Large intestine (tissue), 3 donors: ENCODE measurements at regions not wholly inside any gene's neighbourhood (a gene's known extent, or its start where the extent isn't known, plus 50 kb on each side); places are given as distances from the start of the nearest gene placed in this dataset.

Experiments used
- DNase-seq, 2 donors: peaks; one replicate each; pipeline versions ENCODE4 v3.0.0 to v3.0.0-alpha.2; 2013
- H3K27ac ChIP-seq: one replicate; pipeline ENCODE4 v1.5.1; 2013; ENCODE audit warnings: low read length
- H3K27me3 ChIP-seq: 2 replicates; pipeline ENCODE4 v1.6.1; 2013; ENCODE audit warnings: low read length; ENCODE audit not compliant: control insufficient read depth, insufficient read depth
- H3K36me3 ChIP-seq: 2 replicates; pipeline ENCODE4 v1.6.1; 2013; ENCODE audit warnings: low read length; ENCODE audit not compliant: control insufficient read depth, insufficient read depth
- H3K4me1 ChIP-seq: one replicate; pipeline ENCODE4 v1.6.1; 2013; ENCODE audit warnings: low read length; ENCODE audit not compliant: control insufficient read depth, insufficient read depth
- H3K4me3 ChIP-seq: one replicate; pipeline ENCODE4 v1.5.1; 2013; ENCODE audit warnings: low read length
- H3K9me3 ChIP-seq: one replicate; pipeline ENCODE4 v1.6.1; 2013; ENCODE audit warnings: mild to moderate bottlenecking, low read depth, low read length, moderate library complexity; ENCODE audit not compliant: control insufficient read depth
- WGBS: methylation state at CpG from one replicate; pipeline ENCODE4 v1.1.5; 2013; ENCODE audit warnings: low lambda C conversion rate; ENCODE audit not compliant: insufficient coverage; 5-methylcytosine and 5-hydroxymethylcytosine counted together

- Histone ChIP-seq H3K9me3 (no peaks in the 10 kb centered on the region), H3K4me1 (no peaks in the 10 kb centered on the region), H3K4me3 (no peak overlapping the region), H3K36me3 (no peaks in the 10 kb centered on the region), H3K27ac (no peak overlapping the region), H3K27me3 (no peaks in the 10 kb centered on the region)
- WGBS = no CpG with 5 or more reads among the region's 10 CpGs
- no peak for DNase-seq
These were observed 130.9 kb upstream of the TMEM108 start for GRCh38 chr3:132907293-132907692.

DNA sequence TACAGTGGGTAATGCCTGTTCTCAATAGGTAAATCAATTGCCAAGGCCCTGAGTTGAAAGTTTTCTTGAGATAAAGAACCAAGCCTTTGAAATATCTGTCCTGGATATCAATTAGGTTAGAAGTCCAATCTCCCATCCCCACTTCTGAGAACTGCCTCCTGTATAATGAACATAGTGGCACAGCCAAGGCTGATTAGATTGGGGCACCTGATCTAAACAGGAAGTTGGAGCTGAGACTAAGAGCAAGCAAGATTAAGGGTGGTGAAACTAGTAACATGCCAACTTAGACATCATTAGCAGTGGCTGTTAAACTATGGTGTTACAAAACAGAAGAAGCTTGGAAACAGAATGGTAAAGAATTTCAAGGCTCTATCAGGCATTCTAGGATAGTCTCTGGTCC, 137.7 kb upstream of the TMEM108 start:
- Histone ChIP-seq H3K27ac (no peak overlapping the region), H3K36me3 (no peaks in the 10 kb centered on the region), H3K27me3 (no peaks in the 10 kb centered on the region), H3K4me1 (no peaks in the 10 kb centered on the region), H3K9me3 (no peaks in the 10 kb centered on the region), H3K4me3 (no peak overlapping the region)
- DNase-seq = no peak

- Histone ChIP-seq H3K9me3 (no peaks in the 10 kb centered on the region), H3K27me3 (no peaks in the 10 kb centered on the region), H3K4me1 (no peaks in the 10 kb centered on the region), H3K27ac (no peak overlapping the region), H3K4me3 (no peak overlapping the region), H3K36me3 (no peaks in the 10 kb centered on the region)
- WGBS = no CpG with 5 or more reads among the region's 5 CpGs
- DNase-seq = no peak
These were observed 140.1 kb upstream of the TMEM108 start for GRCh38 chr3:132898141-132898540.

DNA sequence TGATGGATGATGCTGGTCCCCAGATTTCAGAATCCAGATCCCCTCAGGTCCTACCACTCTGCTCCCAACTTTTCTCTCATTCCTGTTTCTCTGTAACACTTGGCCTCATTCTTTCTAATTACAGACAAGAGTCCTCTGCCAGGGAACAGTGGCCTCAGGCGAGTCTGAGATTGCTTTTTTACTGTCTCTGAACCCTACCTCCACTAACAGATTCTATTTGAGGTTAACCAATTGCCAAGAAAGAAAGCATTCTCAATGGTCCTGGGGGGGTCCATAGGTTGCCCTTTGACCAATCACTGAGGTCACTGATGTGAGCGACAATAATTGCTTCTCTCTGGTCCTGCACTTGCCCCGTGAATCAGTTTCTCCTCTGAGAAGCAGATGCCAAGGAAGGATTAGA, 145.2 kb upstream of the TMEM108 start:
- H3K27me3 ChIP-seq = no peaks in the 10 kb centered on the region
- H3K27ac ChIP-seq = no peak overlapping the region
- no peaks in the 10 kb centered on the region for H3K4me1 ChIP-seq
- H3K4me3 ChIP-seq = no peak overlapping the region
- WGBS = no CpG with 5 or more reads among the region's 3 CpGs
- H3K36me3 ChIP-seq = no peaks in the 10 kb centered on the region
- no peak for DNase-seq
- no peaks in the 10 kb centered on the region for H3K9me3 ChIP-seq

GRCh38 chr3:132881756-132882409, 156.3 kb upstream of the TMEM108 start:
- WGBS = no CpG with 5 or more reads among the region's 5 CpGs
- no peaks in the 10 kb centered on the region for H3K36me3 ChIP-seq
- H3K27me3 ChIP-seq = no peaks in the 10 kb centered on the region
- H3K9me3 ChIP-seq = no peaks in the 10 kb centered on the region
- H3K4me3 ChIP-seq = no peak overlapping the region
- no peak for DNase-seq
- H3K27ac ChIP-seq = no peak overlapping the region
- H3K4me1 ChIP-seq = no peaks in the 10 kb centered on the region

DNA sequence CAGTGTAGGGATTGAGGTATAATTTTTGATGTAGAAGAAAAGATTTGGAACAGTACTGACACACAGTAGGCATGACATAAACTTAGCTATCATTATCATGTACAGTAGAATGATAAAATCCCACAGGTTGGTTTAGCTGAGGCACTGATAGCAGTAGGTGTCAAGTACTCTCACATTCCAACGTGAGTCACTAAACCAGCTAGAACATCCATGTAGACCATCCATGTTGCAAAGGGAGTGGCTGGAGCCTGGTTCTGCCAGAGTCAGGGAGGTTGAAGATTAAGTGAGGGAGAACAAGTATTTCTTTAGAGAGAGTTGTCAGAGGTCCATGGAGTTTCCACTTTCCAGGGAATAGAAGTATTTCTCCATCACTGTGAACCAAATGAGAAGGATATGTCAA, 157.2 kb upstream of the TMEM108 start:
- Histone ChIP-seq H3K36me3 (no peaks in the 10 kb centered on the region), H3K4me3 (no peak overlapping the region), H3K27ac (no peak overlapping the region), H3K9me3 (no peaks in the 10 kb centered on the region), H3K27me3 (no peaks in the 10 kb centered on the region), H3K4me1 (no peaks in the 10 kb centered on the region)
- no peak for DNase-seq
- 100% methylated on average over 1 of the region's 1 CpG for WGBS

- Histone ChIP-seq H3K4me1 (no peaks in the 10 kb centered on the region), H3K9me3 (no peaks in the 10 kb centered on the region), H3K27ac (no peak overlapping the region), H3K36me3 (no peaks in the 10 kb centered on the region), H3K4me3 (no peak overlapping the region), H3K27me3 (no peaks in the 10 kb centered on the region)
- DNase-seq = no peak
These were observed 157.4 kb upstream of the NPHP3 start for GRCh38 chr3:132879656-132880055.

- WGBS = no CpG with 5 or more reads among the region's 1 CpG
- H3K27ac ChIP-seq = no peak overlapping the region
- H3K4me1 ChIP-seq = no peaks in the 10 kb centered on the region
- no peak overlapping the region for H3K4me3 ChIP-seq
- H3K27me3 ChIP-seq = no peaks in the 10 kb centered on the region
- H3K9me3 ChIP-seq = no peaks in the 10 kb centered on the region
- no peak for DNase-seq
- no peaks in the 10 kb centered on the region for H3K36me3 ChIP-seq
These were observed 152.5 kb upstream of the NPHP3 start for GRCh38 chr3:132874701-132875100.

- H3K4me1 ChIP-seq = no peaks in the 10 kb centered on the region
- no peak overlapping the region for H3K4me3 ChIP-seq
- no peak overlapping the region for H3K27ac ChIP-seq
- H3K36me3 ChIP-seq = no peaks in the 10 kb centered on the region
- WGBS = no CpG with 5 or more reads among the region's 1 CpG
- no peak for DNase-seq
- H3K27me3 ChIP-seq = no peaks in the 10 kb centered on the region
- H3K9me3 ChIP-seq = no peaks in the 10 kb centered on the region
These were observed 150.5 kb upstream of the NPHP3 start for GRCh38 chr3:132872711-132873110.

- Histone ChIP-seq H3K4me3 (no peak overlapping the region), H3K4me1 (no peaks in the 10 kb centered on the region), H3K36me3 (no peaks in the 10 kb centered on the region), H3K27me3 (no peaks in the 10 kb centered on the region), H3K9me3 (no peaks in the 10 kb centered on the region), H3K27ac (no peak overlapping the region)
- no peak for DNase-seq
- WGBS = no CpG with 5 or more reads among the region's 4 CpGs
These were observed 149.7 kb upstream of the NPHP3 start for GRCh38 chr3:132871956-132872355.

DNA sequence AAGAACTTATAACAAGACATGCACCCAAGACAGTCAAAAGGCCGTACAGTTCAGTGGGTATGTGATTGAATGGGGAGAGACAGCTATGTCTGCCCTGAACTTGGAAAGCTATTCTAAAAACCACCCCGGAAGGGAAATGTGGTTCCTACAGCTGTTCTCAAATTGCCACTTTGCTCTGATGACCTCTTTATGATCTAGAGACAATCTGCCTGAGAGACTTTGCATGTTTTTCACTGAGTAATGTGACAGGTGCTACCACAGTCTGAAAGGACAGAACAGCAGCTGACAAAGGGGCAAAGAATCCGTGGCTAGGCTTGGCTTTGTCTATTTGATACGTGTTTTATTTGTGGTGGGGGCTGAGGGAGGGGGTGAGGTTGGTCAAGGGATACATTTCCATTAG, 148.3 kb upstream of the NPHP3 start:
- Histone ChIP-seq H3K27ac (no peak overlapping the region), H3K9me3 (no peaks in the 10 kb centered on the region), H3K4me1 (no peaks in the 10 kb centered on the region), H3K4me3 (no peak overlapping the region), H3K27me3 (no peaks in the 10 kb centered on the region), H3K36me3 (no peaks in the 10 kb centered on the region)
- DNase-seq = no peak
- WGBS = no CpG with 5 or more reads among the region's 4 CpGs
